HCT116 (cell line): ENCODE measurements at regions not wholly inside any gene's neighbourhood (a gene's known extent, or its start where the extent isn't known, plus 50 kb on each side); places are given as distances from the start of the nearest gene placed in this dataset.

ENCODE experiments used
- ATAC-seq: fragments of 200-7000 bp; cut with Tn5 transposase; 2 replicates; pipeline ENCODE4 v1.9.1; 2020; ENCODE audit warnings: mild to moderate bottlenecking, moderate library complexity
- BruUV-seq: library from RNA; stranded (reverse); fragments of 400-500 nt; replicated peaks from 2 replicates; lab custom pipeline; 2021; lab: Mats Ljungman, UMichigan
- CTCF ChIA-PET: fragments of 300-600 bp; sonication (Branson Sonifier 250); formaldehyde crosslinking; loops from one replicate; lab custom pipeline; 2021; ENCODE audit warnings: antibody characterized with exemption; lab: Charles Lee
- POLR2A ChIA-PET: fragments of 300-600, 350-600 bp; sonication (Branson Sonifier 250); formaldehyde crosslinking; loops from one replicate; lab custom pipeline; 2021; ENCODE audit warnings: antibody characterized with exemption; lab: Charles Lee
- RAD21 ChIA-PET, 2 experiments: fragments of 300-600 bp; sonication (Branson Sonifier 250); formaldehyde crosslinking; loops; one replicate each; lab custom pipeline; 2023; ENCODE audit warnings: low total read pairs in 2 of 2; ENCODE audit not compliant: uncharacterized antibody in 2 of 2, unreplicated experiment in 2 of 2, low non-redundant PET in 1 of 2; lab: Charles Lee
- DNase-seq: peaks from one replicate; pipeline ENCODE4 v3.0.0-alpha.2; 2010; ENCODE audit warnings: low read depth, low spot score
- H2AFZ ChIP-seq: fragments of 200-600 bp; shearing (Covaris generic), sonication (generic); 2 replicates; pipeline ENCODE4 v1.6.1; 2017; ENCODE audit warnings: low read depth, mixed run types, mixed read lengths, antibody characterized with exemption, low read length; ENCODE audit not compliant: poor library complexity, severe bottlenecking
- H3K27ac ChIP-seq: 2 replicates; pipeline ENCODE4 v1.5.1; 2012; ENCODE audit warnings: low read depth, low read length
- H3K27me3 ChIP-seq: fragments of 200-600 bp; sonication (generic); 2 replicates; pipeline ENCODE4 v1.6.1; 2016; ENCODE audit warnings: mixed run types, low read length, mixed read lengths; ENCODE audit not compliant: insufficient read depth
- H3K36me3 ChIP-seq, 2 experiments: fragments of 200-500 bp in 1 of 2; fragments of 200-600 bp in 1 of 2; sonication (Bioruptor generic) in 1 of 2; sonication (generic) in 1 of 2; 2 replicates each; pipeline versions ENCODE4 v1.5.1 to v1.6.1; 2014 to 2016; ENCODE audit warnings: low read length in 2 of 2, inconsistent platforms in 1 of 2, mixed read lengths in 1 of 2, mixed run types in 1 of 2; ENCODE audit not compliant: insufficient read depth in 2 of 2, control insufficient read depth in 1 of 2
- H3K4me1 ChIP-seq, 2 experiments: fragments of 200-600 bp in 1 of 2; sonication (generic) in 1 of 2; 2 replicates each; pipeline versions ENCODE4 v1.5.1 to v1.6.1; 2012 to 2017; ENCODE audit warnings: low read length in 2 of 2, inconsistent platforms in 1 of 2, mild to moderate bottlenecking in 1 of 2, mixed read lengths in 1 of 2, mixed run types in 1 of 2, moderate library complexity in 1 of 2; ENCODE audit not compliant: insufficient read depth in 2 of 2, control insufficient read depth in 1 of 2
- H3K4me2 ChIP-seq: fragments of 200-600 bp; sonication (generic); 2 replicates; pipeline ENCODE4 v1.6.1; 2017; ENCODE audit warnings: mixed run types, low read length, mixed read lengths
- H3K4me3 ChIP-seq, 2 experiments: fragments of 200-600 bp in 1 of 2; sonication (generic) in 1 of 2; replicated peaks in 1 of 2; 2 replicates each; pipeline ENCODE4 v1.5.1; 2011 to 2016; ENCODE audit warnings: low read length in 2 of 2, control low read depth in 1 of 2, low read depth in 1 of 2, mild to moderate bottlenecking in 1 of 2, mixed read lengths in 1 of 2, mixed run types in 1 of 2
- H3K79me2 ChIP-seq: fragments of 200-600 bp; sonication (generic); 2 replicates; pipeline ENCODE4 v1.6.1; 2017; ENCODE audit warnings: mild to moderate bottlenecking, mixed run types, low read length, moderate library complexity, mixed read lengths; ENCODE audit not compliant: insufficient read depth
- H3K9ac ChIP-seq: fragments of 200-600 bp; sonication (generic); 2 replicates; pipeline ENCODE4 v1.6.1; 2016; ENCODE audit warnings: low read length, mixed read lengths
- H3K9me2 ChIP-seq: fragments of 200-600 bp; sonication (generic), shearing (Covaris generic); 2 replicates; pipeline ENCODE4 v1.6.1; 2017; ENCODE audit warnings: mixed run types, mild to moderate bottlenecking, moderate library complexity; ENCODE audit not compliant: insufficient read depth
- H3K9me3 ChIP-seq, 2 experiments: fragments of 200-500 bp in 1 of 2; fragments of 200-600 bp in 1 of 2; sonication (Bioruptor generic) in 1 of 2; sonication (generic) in 1 of 2; 2 replicates each; pipeline ENCODE4 v1.6.1; 2014 to 2017; ENCODE audit warnings: low read length in 2 of 2, mixed read lengths in 2 of 2, inconsistent platforms in 1 of 2, low read depth in 1 of 2, mild to moderate bottlenecking in 1 of 2, mixed run types in 1 of 2, moderate library complexity in 1 of 2; ENCODE audit not compliant: control insufficient read depth in 1 of 2, insufficient read depth in 1 of 2
- H4K20me1 ChIP-seq: fragments of 200-600 bp; sonication (generic), shearing (Covaris generic); 2 replicates; pipeline ENCODE4 v1.6.1; 2017; ENCODE audit warnings: mixed run types, mild to moderate bottlenecking, moderate library complexity; ENCODE audit not compliant: insufficient read depth
- CBX3 ChIP-seq: IDR thresholded peaks from 2 replicates; pipeline ENCODE4 v1.6.1; 2012; ENCODE audit warnings: low read depth
- FOSL1 ChIP-seq: IDR thresholded peaks from 2 replicates; pipeline ENCODE4 v1.6.1; 2012; ENCODE audit warnings: low read depth
- JUND ChIP-seq: IDR thresholded peaks from 2 replicates; pipeline ENCODE4 v1.6.1; 2012
- POLR2AphosphoS5 ChIP-seq: IDR thresholded peaks from 2 replicates; pipeline ENCODE4 v1.6.1; 2011; ENCODE audit warnings: mild to moderate bottlenecking, low read depth, low read length, moderate library complexity
- SIN3A ChIP-seq: IDR thresholded peaks from 2 replicates; pipeline ENCODE4 v1.6.1; 2012; ENCODE audit warnings: low read depth
- SP1 ChIP-seq: IDR thresholded peaks from 2 replicates; pipeline ENCODE4 v1.6.1; 2012; ENCODE audit warnings: low read depth
- SRF ChIP-seq: IDR thresholded peaks from 2 replicates; pipeline ENCODE4 v1.6.1; 2012; ENCODE audit warnings: low read depth
- YY1 ChIP-seq: IDR thresholded peaks from 2 replicates; pipeline ENCODE4 v1.6.1; 2011; ENCODE audit warnings: low read length, low read depth, moderate library complexity, mild to moderate bottlenecking; ENCODE audit not compliant: insufficient replicate concordance; ENCODE audit errors: extremely low read depth
- ZFX ChIP-seq: fragments of 450-650 bp; IDR thresholded peaks from 2 replicates; pipeline ENCODE4 v1.6.1; 2017
- intact Hi-C: fragments of 100-400 bp; cut with micrococcal nuclease; formaldehyde crosslinking; loops from 2 replicates; pipeline ENCODE4 v1.10.0; 2022
- TF ChIP-seq, protein P1 (sequence below): IDR thresholded peaks from 2 replicates; pipeline ENCODE4 v1.6.1; 2011; ENCODE audit warnings: mild to moderate bottlenecking, low read length, moderate library complexity; ENCODE audit not compliant: insufficient replicate concordance; ENCODE audit errors: extremely low read depth
- TF ChIP-seq, protein P2 (sequence below): IDR thresholded peaks from 2 replicates; pipeline ENCODE4 v1.6.1; 2012

DNA sequence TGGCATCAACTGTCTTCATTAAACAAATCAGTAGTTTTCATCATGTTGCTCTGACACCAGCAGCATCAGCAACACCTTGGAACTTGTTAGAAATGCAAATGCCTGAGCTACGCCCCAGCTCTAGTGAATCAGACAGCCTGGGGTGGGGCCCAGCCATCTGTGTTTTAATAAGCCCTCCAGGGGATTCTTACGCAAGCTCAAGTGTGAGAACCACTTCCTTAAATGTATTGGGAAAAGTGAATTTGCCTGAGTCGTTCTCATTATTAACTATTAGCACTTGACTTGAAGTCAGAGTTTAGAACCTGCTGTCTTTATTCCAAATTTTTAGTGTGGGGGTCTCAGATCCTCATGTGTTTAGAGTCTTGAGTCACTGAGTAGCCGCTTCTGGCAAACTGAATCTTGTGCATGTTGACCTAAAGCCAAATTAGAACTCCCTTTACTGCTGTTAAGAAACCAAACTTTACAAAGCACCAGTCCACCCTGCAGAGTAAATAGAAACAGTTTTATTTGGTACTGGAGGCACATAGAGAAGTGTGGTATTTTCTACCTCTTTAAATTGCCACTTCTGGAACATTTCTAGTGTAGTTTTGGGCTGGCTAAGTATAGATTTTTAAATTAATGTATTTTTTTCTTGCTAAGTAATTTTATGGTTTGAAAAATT lies 137.4 kb upstream of the COX10 start:
- CTCF ChIA-PET: no interaction called here
- peaks cover 0 to 3% of the 10 kb centered on the region in 2 experiments; a peak in 1 of 4 replicates for H3K9me3 ChIP-seq
- H2AFZ ChIP-seq: no peak overlapping the region
- no peaks in the 10 kb centered on the region for H3K4me1 ChIP-seq
- no peak overlapping the region for H3K27ac ChIP-seq
- no peak overlapping the region for H3K4me3 ChIP-seq
- H4K20me1 ChIP-seq: no peaks in the 10 kb centered on the region
- no peaks in the 10 kb centered on the region for H3K79me2 ChIP-seq
- ATAC-seq (no peak), DNase-seq (no peak)
- POLR2A ChIA-PET: no interaction called here
- TF ChIP-seq SIN3A (no peak), SRF (no peak), CBX3 (no peak), ZFX (no peak), FOSL1 (no peak), YY1 (no peak), SP1 (no peak), JUND (no peak), POLR2AphosphoS5 (no peak)
- TF ChIP-seq, protein P1, sequence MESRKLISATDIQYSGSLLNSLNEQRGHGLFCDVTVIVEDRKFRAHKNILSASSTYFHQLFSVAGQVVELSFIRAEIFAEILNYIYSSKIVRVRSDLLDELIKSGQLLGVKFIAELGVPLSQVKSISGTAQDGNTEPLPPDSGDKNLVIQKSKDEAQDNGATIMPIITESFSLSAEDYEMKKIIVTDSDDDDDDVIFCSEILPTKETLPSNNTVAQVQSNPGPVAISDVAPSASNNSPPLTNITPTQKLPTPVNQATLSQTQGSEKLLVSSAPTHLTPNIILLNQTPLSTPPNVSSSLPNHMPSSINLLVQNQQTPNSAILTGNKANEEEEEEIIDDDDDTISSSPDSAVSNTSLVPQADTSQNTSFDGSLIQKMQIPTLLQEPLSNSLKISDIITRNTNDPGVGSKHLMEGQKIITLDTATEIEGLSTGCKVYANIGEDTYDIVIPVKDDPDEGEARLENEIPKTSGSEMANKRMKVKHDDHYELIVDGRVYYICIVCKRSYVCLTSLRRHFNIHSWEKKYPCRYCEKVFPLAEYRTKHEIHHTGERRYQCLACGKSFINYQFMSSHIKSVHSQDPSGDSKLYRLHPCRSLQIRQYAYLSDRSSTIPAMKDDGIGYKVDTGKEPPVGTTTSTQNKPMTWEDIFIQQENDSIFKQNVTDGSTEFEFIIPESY: no peak
- TF ChIP-seq, protein P2, sequence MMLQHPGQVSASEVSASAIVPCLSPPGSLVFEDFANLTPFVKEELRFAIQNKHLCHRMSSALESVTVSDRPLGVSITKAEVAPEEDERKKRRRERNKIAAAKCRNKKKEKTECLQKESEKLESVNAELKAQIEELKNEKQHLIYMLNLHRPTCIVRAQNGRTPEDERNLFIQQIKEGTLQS: no peak
- intact Hi-C loops: no loop called here
- H3K27me3 ChIP-seq: 0 out of 2 replicates have a peak, but pooled peaks cover 5% of the 10 kb centered on the region
- no peaks in the 10 kb centered on the region; the same call in 1 of the 2 replicates for H3K9me2 ChIP-seq
- RAD21 ChIA-PET: no interaction called here
- no TSS peak for BruUV-seq
- H3K4me2 ChIP-seq: no peak overlapping the region
- no peak overlapping the region for H3K9ac ChIP-seq
- no peaks in the 10 kb centered on the region for H3K36me3 ChIP-seq
